HL-60 (cell line): ENCODE measurements at regions not wholly inside any gene's neighbourhood (a gene's known extent, or its start where the extent isn't known, plus 50 kb on each side); places are given as distances from the start of the nearest gene placed in this dataset.

Experiments used
- DNase-seq, 2 experiments: peaks; one replicate each; pipeline ENCODE4 v3.0.0-alpha.2; 2010 to 2020; ENCODE audit warnings: low read depth in 1 of 2, low spot score in 1 of 2
- H3K27ac ChIP-seq: fragments of 250-450 bp; sonication (Bioruptor Pico); replicated peaks from 2 replicates; pipeline ENCODE4 v1.5.1; 2020; ENCODE audit warnings: mild to moderate bottlenecking, moderate library complexity
- H3K27me3 ChIP-seq: fragments of 250-450 bp; sonication (Bioruptor Pico); 2 replicates; pipeline ENCODE4 v1.5.1; 2021; ENCODE audit warnings: mild to moderate bottlenecking, moderate library complexity; ENCODE audit not compliant: insufficient read depth, poor library complexity, severe bottlenecking
- H3K4me3 ChIP-seq: replicated peaks from 2 replicates; pipeline ENCODE4 v1.5.1; 2011; ENCODE audit warnings: mild to moderate bottlenecking, control low read depth, low read length; ENCODE audit not compliant: insufficient read depth
- CTCF ChIP-seq: IDR thresholded peaks from one replicate; pipeline ENCODE4 v1.5.1; 2011; ENCODE audit warnings: low read length, control low read depth, inconsistent platforms; ENCODE audit not compliant: insufficient read depth
- GABPA ChIP-seq: IDR thresholded peaks from 2 replicates; pipeline ENCODE4 v1.6.1; 2012; ENCODE audit warnings: low read depth
- POLR2AphosphoS5 ChIP-seq: IDR thresholded peaks from 2 replicates; pipeline ENCODE4 v1.6.1; 2012; ENCODE audit warnings: low read depth
- REST ChIP-seq: IDR thresholded peaks from 2 replicates; pipeline ENCODE4 v1.6.1; 2012; ENCODE audit warnings: low read depth; ENCODE audit not compliant: insufficient replicate concordance
- SPI1 ChIP-seq: IDR thresholded peaks from 2 replicates; pipeline ENCODE4 v1.6.1; 2012; ENCODE audit warnings: low read depth, mild to moderate bottlenecking, borderline replicate concordance

- Histone ChIP-seq H3K4me3 (no peak overlapping the region), H3K27me3 (no peaks in the 10 kb centered on the region), H3K27ac (no peak overlapping the region)
- TF ChIP-seq REST (no peak), CTCF (no peak), POLR2AphosphoS5 (no peak)
- no peak for DNase-seq
These were observed 113.8 kb upstream of the DNAH14 start for GRCh38 chr1:224815647-224816046.

GRCh38 chr1:224816062-224816461 is 113.4 kb upstream of the DNAH14 start:
- Histone ChIP-seq H3K27me3 (no peaks in the 10 kb centered on the region), H3K27ac (no peak overlapping the region), H3K4me3 (no peak overlapping the region)
- DNase-seq: no peak
- TF ChIP-seq GABPA (no peak), REST (no peak), SPI1 (no peak), CTCF (no peak), POLR2AphosphoS5 (no peak)

GRCh38 chr1:224817382-224817781 is 112.1 kb upstream of the DNAH14 start:
- Histone ChIP-seq H3K27me3 (no peaks in the 10 kb centered on the region), H3K4me3 (no peak overlapping the region), H3K27ac (no peak overlapping the region)
- TF ChIP-seq GABPA (no peak), SPI1 (no peak), REST (no peak)
- no peak for DNase-seq

- no peak overlapping the region for H3K4me3 ChIP-seq
- H3K27me3 ChIP-seq: no peaks in the 10 kb centered on the region
- DNase-seq: no peak
- TF ChIP-seq GABPA: no peak
- TF ChIP-seq SPI1: no peak
- no peak for TF ChIP-seq POLR2AphosphoS5
- no peak for TF ChIP-seq REST
- TF ChIP-seq CTCF: no peak
- no peak overlapping the region for H3K27ac ChIP-seq
These were observed 109.6 kb upstream of the DNAH14 start for GRCh38 chr1:224819861-224820260.
